Astrocyte (in vitro differentiated cells and primary cell): ENCODE measurements at regions not wholly inside any gene's neighbourhood (a gene's known extent, or its start where the extent isn't known, plus 50 kb on each side); places are given as distances from the start of the nearest gene placed in this dataset.

Source experiments
- DNase-seq: peaks from one replicate; pipeline ENCODE4 v3.0.0-alpha.2; 2010; ENCODE audit warnings: low read depth
- FAIRE-seq: peaks from 2 replicates; lab custom pipeline; 2011; peaks lifted over from hg19 to GRCh38; lab: Jason Lieb, UNC
- H2AFZ ChIP-seq: 2 replicates; pipeline ENCODE4 v1.6.0; 2012; ENCODE audit warnings: low read depth, low read length, inconsistent platforms
- H3K27ac ChIP-seq: 2 replicates; pipeline ENCODE4 v1.5.1; 2011; ENCODE audit warnings: low read depth, low read length, inconsistent platforms
- H3K27me3 ChIP-seq: 2 replicates; pipeline ENCODE4 v1.6.0; 2011; ENCODE audit warnings: low read length, inconsistent platforms; ENCODE audit not compliant: insufficient read depth
- H3K36me3 ChIP-seq: 2 replicates; pipeline ENCODE4 v1.5.1; 2011; ENCODE audit warnings: low read length, inconsistent platforms; ENCODE audit not compliant: insufficient read depth
- H3K4me1 ChIP-seq: 2 replicates; pipeline ENCODE4 v1.5.1; 2011; ENCODE audit warnings: low read length, inconsistent platforms; ENCODE audit not compliant: insufficient read depth
- H3K4me2 ChIP-seq: 2 replicates; pipeline ENCODE4 v1.6.0; 2012; ENCODE audit warnings: low read length, inconsistent platforms
- H3K4me3 ChIP-seq: 2 replicates; pipeline ENCODE4 v1.5.1; 2011; ENCODE audit warnings: low read depth, mild to moderate bottlenecking, low read length, inconsistent platforms; ENCODE audit not compliant: insufficient read depth
- H3K79me2 ChIP-seq: 2 replicates; pipeline ENCODE4 v1.6.0; 2012; ENCODE audit warnings: mild to moderate bottlenecking, low read length, inconsistent platforms; ENCODE audit not compliant: insufficient read depth
- H3K9ac ChIP-seq: 2 replicates; pipeline ENCODE4 v1.6.0; 2012; ENCODE audit warnings: mild to moderate bottlenecking, low read length, inconsistent platforms
- H3K9me3 ChIP-seq: 2 replicates; pipeline ENCODE4 v1.5.1; 2012; ENCODE audit warnings: low read depth, mild to moderate bottlenecking, low read length, inconsistent platforms; ENCODE audit not compliant: insufficient read depth
- H4K20me1 ChIP-seq: 2 replicates; pipeline ENCODE4 v1.6.0; 2012; ENCODE audit warnings: low read length, inconsistent platforms; ENCODE audit not compliant: insufficient read depth
- H3K27ac Mint-ChIP-seq: one replicate; pipeline ENCODE4 v1.8.0; 2021; ENCODE audit warnings: mild to moderate bottlenecking, mixed read lengths; ENCODE audit not compliant: unreplicated experiment
- H3K27me3 Mint-ChIP-seq: one replicate; pipeline ENCODE4 v1.8.0; 2021; ENCODE audit warnings: low read depth, mixed read lengths; ENCODE audit not compliant: unreplicated experiment
- H3K36me3 Mint-ChIP-seq: one replicate; pipeline ENCODE4 v1.8.0; 2021; ENCODE audit warnings: low read depth, mixed read lengths; ENCODE audit not compliant: unreplicated experiment
- H3K4me1 Mint-ChIP-seq: one replicate; pipeline ENCODE4 v1.8.0; 2021; ENCODE audit warnings: low read depth, mixed read lengths; ENCODE audit not compliant: unreplicated experiment
- H3K4me3 Mint-ChIP-seq: one replicate; pipeline ENCODE4 v1.8.0; 2021; ENCODE audit warnings: mild to moderate bottlenecking, moderate library complexity, mixed read lengths; ENCODE audit not compliant: unreplicated experiment
- H3K9me3 Mint-ChIP-seq: one replicate; pipeline ENCODE4 v1.8.0; 2021; ENCODE audit warnings: mild to moderate bottlenecking, mixed read lengths; ENCODE audit not compliant: unreplicated experiment
- CTCF ChIP-seq: IDR thresholded peaks from 2 replicates; pipeline ENCODE4 v1.5.1; 2011; ENCODE audit warnings: low read depth, mild to moderate bottlenecking, inconsistent platforms, low read length, moderate library complexity; ENCODE audit not compliant: insufficient read depth
- EZH2 ChIP-seq: IDR thresholded peaks from 2 replicates; pipeline ENCODE4 v1.6.1; 2012; ENCODE audit warnings: mild to moderate bottlenecking, low read length, inconsistent platforms; ENCODE audit not compliant: insufficient read depth

GRCh38 chr4:184895012-184895695 lies 69.4 kb upstream of the ACSL1 start:
- no peaks in the 10 kb centered on the region for H3K9me3 ChIP-seq
- no peaks in the 10 kb centered on the region for H3K36me3 Mint-ChIP-seq
- H3K27me3 Mint-ChIP-seq: peaks cover 19% of the 10 kb centered on the region
- H2AFZ ChIP-seq: no peak overlapping the region
- DNase-seq (no peak), FAIRE-seq (no peak)
- H4K20me1 ChIP-seq: no peaks in the 10 kb centered on the region
- no peak overlapping the region for H3K27ac ChIP-seq
- H3K27me3 ChIP-seq: no peaks in the 10 kb centered on the region
- H3K4me2 ChIP-seq: no peak overlapping the region
- H3K9ac ChIP-seq: no peak overlapping the region
- no peaks in the 10 kb centered on the region for H3K4me1 ChIP-seq
- TF ChIP-seq EZH2: no peak
- H3K4me3 Mint-ChIP-seq: no peak overlapping the region
- H3K9me3 Mint-ChIP-seq: peaks cover 7% of the 10 kb centered on the region
- H3K79me2 ChIP-seq: no peaks in the 10 kb centered on the region
- no peak overlapping the region for H3K27ac Mint-ChIP-seq
- H3K4me3 ChIP-seq: no peak overlapping the region
- H3K36me3 ChIP-seq: no peaks in the 10 kb centered on the region
- H3K4me1 Mint-ChIP-seq: peaks cover 7% of the 10 kb centered on the region

GRCh38 chr4:184896868-184897715 lies 71.3 kb upstream of the ACSL1 start:
- Mint-ChIP-seq H3K9me3 (peaks cover 11% of the 10 kb centered on the region), H3K27me3 (peaks cover 25% of the 10 kb centered on the region)
- TF ChIP-seq CTCF (no peak), EZH2 (no peak)

GRCh38 chr4:184897895-184898294 lies 72.1 kb upstream of the ACSL1 start:
- Mint-ChIP-seq H3K9me3 (peaks cover 11% of the 10 kb centered on the region), H3K27ac (no peak overlapping the region), H3K27me3 (peaks cover 29% of the 10 kb centered on the region), H3K4me3 (no peak overlapping the region), H3K4me1 (peaks cover 7% of the 10 kb centered on the region), H3K36me3 (no peaks in the 10 kb centered on the region)
- Histone ChIP-seq H3K4me2 (no peak overlapping the region), H4K20me1 (no peaks in the 10 kb centered on the region), H3K27ac (no peak overlapping the region), H3K4me1 (no peaks in the 10 kb centered on the region), H3K79me2 (no peaks in the 10 kb centered on the region), H3K27me3 (no peaks in the 10 kb centered on the region), H3K4me3 (no peak overlapping the region), H2AFZ (no peak overlapping the region), H3K9me3 (no peaks in the 10 kb centered on the region), H3K9ac (no peak overlapping the region), H3K36me3 (no peaks in the 10 kb centered on the region)
- FAIRE-seq (no peak), DNase-seq (no peak)
- TF ChIP-seq CTCF (no peak), EZH2 (no peak)

More at GRCh38 chr4:184896868-184897715, 71.3 kb upstream of the ACSL1 start:
- Histone ChIP-seq H3K4me1 (no peaks in the 10 kb centered on the region), H3K27me3 (no peaks in the 10 kb centered on the region), H3K9me3 (no peaks in the 10 kb centered on the region), H3K4me2 (no peak overlapping the region), H4K20me1 (no peaks in the 10 kb centered on the region), H2AFZ (no peak overlapping the region), H3K27ac (no peak overlapping the region), H3K79me2 (no peaks in the 10 kb centered on the region), H3K36me3 (no peaks in the 10 kb centered on the region), H3K9ac (no peak overlapping the region), H3K4me3 (no peak overlapping the region)
- Mint-ChIP-seq H3K36me3 (no peaks in the 10 kb centered on the region), H3K4me3 (no peak overlapping the region), H3K4me1 (peaks cover 7% of the 10 kb centered on the region), H3K27ac (no peak overlapping the region)
- no peak for FAIRE-seq
- no peak for DNase-seq
